HG02642 (cell line): ENCODE measurements at regions not wholly inside any gene's neighbourhood (a gene's known extent, or its start where the extent isn't known, plus 50 kb on each side); places are given as distances from the start of the nearest gene placed in this dataset.
"Not testable (repeated sequence)": the region's sequence is repeated elsewhere in the genome, so short reads cannot be mapped to it uniquely, and the experiment has no call there.

Source experiments
- ATAC-seq: cut with Tn5 transposase; IDR thresholded peaks from one replicate; pipeline ENCODE4 v1.9.1; 2021; ENCODE audit warnings: mild to moderate bottlenecking; ENCODE audit not compliant: unreplicated experiment, poor library complexity

DNA sequence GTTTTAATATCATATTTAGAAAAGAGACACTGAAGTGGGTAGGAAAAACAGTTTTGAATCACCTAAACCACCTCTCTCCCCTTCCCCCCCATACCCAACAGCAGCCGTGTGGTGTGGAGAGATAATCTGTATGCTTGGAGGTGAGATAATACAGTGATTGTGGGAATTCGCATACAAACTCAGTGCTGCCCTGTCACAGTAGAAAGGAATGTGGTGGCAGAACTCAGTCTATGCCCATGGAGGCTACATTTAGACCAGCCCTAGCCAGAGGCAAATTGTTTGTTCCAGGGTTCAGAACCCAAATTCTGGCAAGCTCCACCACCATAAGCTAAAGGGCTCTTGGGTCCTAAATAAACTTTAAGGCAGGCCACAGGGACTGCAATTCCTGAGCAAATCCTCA, 827.0 kb downstream of the C12orf50 start:
- ATAC-seq, result no peak

DNA sequence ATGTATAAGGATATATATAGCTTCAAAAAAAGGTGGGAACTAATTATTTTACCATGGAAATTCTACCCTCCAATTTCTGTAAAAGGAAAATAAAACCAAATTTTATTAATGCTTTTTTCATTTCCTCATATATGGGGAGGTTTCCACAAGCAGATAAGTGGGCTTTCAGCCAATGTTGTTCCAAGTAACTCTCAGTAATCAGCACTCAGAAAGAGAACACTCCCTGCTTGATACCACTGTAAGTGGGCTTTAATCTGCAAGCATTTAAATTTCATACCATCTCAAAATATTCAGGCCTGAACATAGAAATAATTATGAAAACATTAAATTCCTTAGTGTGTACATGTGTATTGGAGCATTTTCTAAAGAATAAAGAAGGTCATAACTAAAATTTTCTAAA, 827.6 kb downstream of the C12orf50 start:
- no peak for ATAC-seq

GRCh38 chr12:87200289-87200979, 828.8 kb downstream of the C12orf50 start:
- ATAC-seq, result no peak

- no peak for ATAC-seq
These were observed 831.0 kb downstream of the C12orf50 start for GRCh38 chr12:87198181-87198580.

DNA sequence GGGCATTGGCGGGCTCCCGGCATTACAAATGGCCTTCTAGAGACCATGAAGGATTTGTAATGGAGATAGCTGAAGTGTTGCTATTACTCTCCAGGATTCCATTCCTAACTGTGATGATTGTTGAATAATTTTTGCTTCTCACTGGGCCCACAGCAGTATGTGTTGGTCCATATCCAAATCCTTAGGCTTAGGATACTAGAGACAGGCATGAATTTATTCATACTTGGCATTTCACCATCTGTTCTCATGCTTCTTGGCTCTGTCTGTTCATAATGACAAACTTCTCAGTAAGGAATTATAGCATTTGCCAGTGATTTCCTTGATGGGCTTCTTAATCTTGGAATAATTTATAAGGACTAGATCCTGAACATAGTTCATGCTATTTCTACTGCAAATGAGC, 832.9 kb downstream of the C12orf50 start:
- no peak for ATAC-seq

DNA sequence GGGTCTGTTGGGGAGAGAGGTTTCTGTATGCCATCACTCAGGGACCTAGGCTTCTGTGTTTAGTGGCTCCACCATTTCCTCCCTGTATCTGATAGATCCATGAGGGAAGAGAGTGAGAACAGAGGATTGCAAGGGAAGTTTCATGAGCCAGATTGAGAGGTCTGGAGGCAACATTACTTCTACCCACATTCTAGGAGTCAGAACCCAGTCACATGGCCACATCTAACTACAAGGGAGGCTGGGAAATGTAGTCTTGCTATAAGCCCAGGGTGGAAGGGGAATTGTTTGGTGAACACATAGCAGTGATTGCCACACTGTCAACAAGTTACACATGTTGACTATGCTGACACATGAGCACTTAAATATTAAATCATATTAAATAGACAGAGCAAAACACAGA, 834.8 kb downstream of the C12orf50 start:
- ATAC-seq, result not testable (repeated sequence)

DNA sequence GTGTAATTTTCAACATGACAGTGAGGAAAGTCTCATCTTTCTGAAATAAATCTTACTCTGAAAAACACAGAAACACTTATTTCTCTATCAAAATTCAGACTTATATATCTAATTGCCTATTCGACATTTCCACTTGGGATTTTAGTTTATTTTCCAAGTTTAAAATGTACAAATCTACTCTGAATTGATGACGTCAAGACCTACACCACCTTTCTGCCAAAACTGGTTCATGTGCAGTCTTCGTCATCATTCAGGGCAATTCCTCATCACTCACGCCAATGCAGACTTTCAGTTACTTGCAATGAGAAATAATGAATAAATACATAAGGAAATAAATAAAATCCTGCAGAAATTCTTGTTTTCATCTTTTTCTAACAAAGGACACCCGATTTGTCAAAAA, 843.8 kb downstream of the C12orf50 start:
- ATAC-seq, result no peak

DNA sequence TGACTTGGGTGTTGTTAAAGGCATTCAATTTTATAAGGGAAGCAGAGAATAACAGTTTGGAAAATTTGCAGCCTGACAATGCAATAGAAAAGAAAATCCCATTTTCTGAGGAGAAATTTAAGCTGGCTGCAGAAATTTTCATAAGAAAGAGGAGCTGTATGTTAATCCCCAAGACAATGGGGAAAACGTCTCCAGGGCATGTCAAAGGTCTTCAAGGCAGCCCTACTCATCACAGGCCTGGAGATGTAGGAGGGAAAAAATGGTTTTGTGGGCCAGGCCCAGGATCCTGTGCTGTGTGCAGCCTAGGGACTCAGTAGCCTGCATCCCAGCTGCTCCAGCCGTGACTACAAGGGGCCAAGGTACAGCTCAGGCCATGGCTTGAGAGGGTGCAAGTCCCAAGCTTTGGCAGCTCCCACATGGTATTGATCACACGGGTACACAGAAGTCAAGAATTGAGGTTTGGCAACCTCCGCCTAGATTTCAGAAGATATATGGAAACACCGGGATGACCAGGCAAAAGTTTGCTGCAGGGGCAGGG, 846.4 kb downstream of the C12orf50 start:
- ATAC-seq, result no peak

DNA sequence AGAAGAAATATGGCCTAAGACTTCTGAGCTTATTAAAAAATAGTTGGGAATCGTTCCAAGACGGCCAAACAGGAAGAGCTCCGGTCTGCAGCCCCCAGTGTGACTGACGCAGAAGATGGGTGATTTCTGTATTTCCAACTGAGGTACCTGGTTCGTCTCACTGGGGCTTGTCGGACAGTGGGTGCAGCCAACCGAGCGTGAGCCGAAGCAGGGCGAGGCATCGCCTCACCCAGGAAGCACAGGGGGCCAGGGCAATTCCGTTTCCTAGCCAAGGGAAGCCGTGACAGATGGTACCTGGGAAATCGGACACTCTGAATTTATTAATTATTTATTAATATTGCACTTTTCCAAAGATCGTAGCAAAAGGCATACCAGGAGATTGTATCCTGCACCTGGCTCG, 857.8 kb downstream of the C12orf50 start:
- ATAC-seq, result no peak

DNA sequence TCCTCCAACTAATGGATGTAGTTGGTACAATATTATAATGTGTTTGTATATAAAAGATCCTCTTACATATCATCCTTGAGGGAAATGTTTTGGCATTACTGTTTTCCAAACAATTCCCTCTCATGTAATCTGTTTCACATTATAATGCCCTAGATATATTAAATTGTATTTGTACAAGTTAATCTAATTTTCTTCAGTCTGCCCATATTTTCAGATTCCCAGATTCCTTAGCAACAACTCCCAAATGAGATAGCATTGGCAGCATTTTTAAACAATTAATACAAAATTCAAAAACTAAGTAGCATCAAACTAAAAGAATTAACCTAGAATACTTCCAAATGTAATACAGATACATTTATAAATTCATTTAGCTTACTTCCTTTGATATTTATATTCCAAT, 860.2 kb downstream of the C12orf50 start:
- no peak for ATAC-seq

DNA sequence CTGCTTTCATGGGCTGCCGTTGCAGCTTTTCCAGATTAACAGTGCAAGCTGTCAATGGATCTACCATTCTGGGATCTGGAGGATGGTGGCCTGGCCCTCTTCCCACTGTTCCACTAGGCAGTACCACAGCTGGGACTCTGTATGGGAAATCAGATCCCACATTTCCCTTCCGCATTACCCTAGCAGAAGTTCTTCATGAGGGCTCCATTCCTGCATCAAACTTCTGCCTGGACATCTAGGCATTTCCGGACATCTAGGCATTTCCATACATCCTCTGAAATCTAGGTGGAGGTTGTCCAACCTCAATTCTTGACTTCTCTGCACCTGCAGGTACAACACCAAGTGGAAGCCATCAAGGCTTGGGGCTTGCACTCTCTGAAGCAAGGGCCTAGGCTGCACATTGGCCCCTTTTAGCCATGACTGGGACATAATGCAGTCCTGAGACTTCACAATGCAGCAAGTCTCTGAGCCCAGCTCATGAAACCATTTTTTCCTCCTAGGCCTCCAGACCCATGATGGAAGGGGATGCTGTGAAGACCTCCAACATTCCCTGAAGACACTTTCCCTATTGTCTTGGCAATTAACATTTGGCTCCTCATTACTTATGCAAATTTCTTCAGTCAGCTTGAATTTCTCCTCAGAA, 863.3 kb downstream of the C12orf50 start:
- no peak for ATAC-seq

GRCh38 chr12:87163122-87163521, 866.1 kb downstream of the C12orf50 start:
- no peak for ATAC-seq

- ATAC-seq, result no peak
These were observed 868.2 kb downstream of the C12orf50 start for GRCh38 chr12:87160848-87161601.

DNA sequence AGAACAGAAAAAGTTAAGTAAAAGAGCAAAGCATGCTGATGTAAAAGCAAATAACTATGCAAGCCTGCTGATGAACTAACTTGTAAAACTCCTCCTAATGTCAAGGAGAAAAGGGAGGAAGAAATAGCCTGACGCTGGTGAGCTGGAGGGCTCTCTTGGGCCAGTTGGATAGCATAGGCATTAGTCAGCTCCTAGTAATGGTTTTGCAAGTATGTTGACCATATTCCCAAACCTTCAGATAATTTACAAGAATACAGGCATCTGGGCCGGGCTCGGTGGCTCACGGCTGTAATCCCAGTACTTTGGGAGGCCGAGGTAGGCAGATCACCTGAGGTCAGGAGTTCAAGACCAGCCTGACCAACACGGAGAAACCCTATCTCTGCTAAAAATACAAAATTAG, 871.4 kb downstream of the C12orf50 start:
- no peak for ATAC-seq

DNA sequence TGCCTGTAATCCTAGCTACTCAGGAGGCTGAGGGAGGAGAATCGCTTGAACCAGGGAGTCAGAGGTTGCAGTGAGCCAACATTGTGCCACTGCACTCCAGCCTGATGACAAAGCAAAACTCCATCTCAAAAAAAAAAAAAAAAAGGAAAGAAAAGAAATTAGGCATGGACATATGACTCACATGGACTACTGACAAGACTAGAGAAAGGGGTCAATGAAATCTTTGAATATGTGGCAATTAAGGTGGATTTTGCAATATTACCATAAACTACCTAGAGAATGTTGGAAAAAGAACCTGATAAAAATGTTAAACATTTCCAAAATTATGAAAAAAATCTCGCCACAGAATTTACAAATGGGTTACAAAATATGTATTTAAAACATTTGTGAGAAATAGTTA, 873.6 kb downstream of the C12orf50 start:
- ATAC-seq, result no peak

- no peak for ATAC-seq
These were observed 876.2 kb downstream of the C12orf50 start for GRCh38 chr12:87152841-87153528.

DNA sequence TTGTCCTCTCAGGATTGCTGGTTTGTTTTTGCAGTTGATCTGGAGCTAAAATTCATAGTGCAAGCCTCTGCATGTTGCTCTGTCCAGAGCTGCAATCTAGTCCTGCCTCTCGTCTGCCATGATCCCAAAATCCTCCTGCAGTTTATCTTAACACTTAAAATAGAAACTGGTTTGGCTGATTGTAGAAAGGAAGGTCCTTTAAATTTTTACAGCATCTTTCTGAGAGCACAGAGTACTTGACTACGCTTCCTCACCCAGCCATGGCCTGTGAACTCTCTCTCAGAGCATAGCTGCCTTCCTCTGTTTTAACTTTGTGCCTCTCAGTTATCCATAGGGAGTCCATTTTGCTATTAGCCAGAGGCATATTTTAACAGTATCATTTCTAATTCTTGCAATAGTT, 877.1 kb downstream of the C12orf50 start:
- ATAC-seq, result peak; percentile 21

DNA sequence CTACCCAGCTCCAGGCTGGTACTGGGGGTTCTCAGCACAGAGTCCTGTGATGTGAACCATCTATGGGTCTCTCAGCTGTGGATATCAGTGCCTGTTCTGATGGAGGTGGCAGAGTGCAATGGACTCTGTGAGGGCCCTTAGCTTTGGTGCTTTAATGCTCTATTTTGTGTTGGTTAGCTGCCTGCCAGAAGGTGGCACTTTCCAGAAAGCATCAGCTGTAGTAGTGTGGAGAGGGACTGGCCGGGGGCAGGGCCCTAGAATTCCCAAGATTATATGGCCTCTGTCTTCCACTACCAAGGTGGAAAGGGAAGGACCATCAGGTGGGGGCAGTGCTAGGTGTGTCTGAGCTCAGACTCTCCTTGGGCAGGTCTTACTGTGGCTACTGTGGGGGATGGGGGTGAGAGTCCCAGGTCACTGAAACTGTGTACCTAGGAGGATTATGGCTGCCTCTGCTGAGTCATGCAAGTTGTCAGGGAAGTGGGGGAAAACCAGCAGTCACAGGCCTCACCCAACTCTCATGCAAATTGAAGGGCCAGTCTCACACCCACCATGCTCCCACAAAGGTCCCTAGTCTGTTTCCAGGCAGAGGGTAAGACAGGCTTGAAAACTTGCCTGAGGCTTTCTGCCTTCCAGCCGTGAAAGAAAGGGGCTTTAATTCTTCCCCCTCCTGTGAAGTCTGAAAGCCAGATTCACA, 878.1 kb downstream of the C12orf50 start:
- peak; percentile 84 for ATAC-seq

GRCh38 chr12:87142342-87142741, 886.2 kb upstream of the MGAT4C start:
- ATAC-seq, result no peak

- ATAC-seq, result no peak
These were observed 884.9 kb upstream of the MGAT4C start for GRCh38 chr12:87141091-87141490.
